Pancreas (tissue), 10 donors: ENCODE measurements at regions not wholly inside any gene's neighbourhood (a gene's known extent, or its start where the extent isn't known, plus 50 kb on each side); places are given as distances from the start of the nearest gene placed in this dataset.
A peak's percentile ranks its signal among the peaks of the same experiment; 100 is the strongest.

ENCODE experiments used
- ATAC-seq, 4 donors: fragments of 200-7000 bp; cut with Tn5 transposase; one replicate each; pipeline versions ENCODE4 v1.8.0 to v1.9.1; 2020; ENCODE audit warnings: mild to moderate bottlenecking in 4 of 4, moderate library complexity in 4 of 4
- DNase-seq, 6 donors: peaks; one replicate each; pipeline ENCODE4 v3.0.0-alpha.2; 2020
- FAIRE-seq: peaks from 2 replicates; lab custom pipeline; 2012; peaks lifted over from hg19 to GRCh38; lab: Jason Lieb, UNC
- H3K27ac ChIP-seq, 4 donors: fragments of 200-600 bp; sonication (generic); 1 replicate in 3 of 4; 2 replicates in 1 of 4; pipeline versions ENCODE4 v1.5.0 to v1.8.0; 2020
- H3K27me3 ChIP-seq, 4 donors: fragments of 200-600 bp; one replicate each; pipeline ENCODE4 v1.8.0; 2021
- H3K36me3 ChIP-seq, 3 donors: fragments of 200-600 bp; sonication (generic) in 1 of 3; one replicate each; pipeline versions ENCODE4 v1.5.0 to v1.8.0; 2020 to 2021
- H3K4me1 ChIP-seq, 3 donors: fragments of 200-600 bp; one replicate each; pipeline ENCODE4 v1.8.0; 2021
- H3K4me3 ChIP-seq, 4 donors: fragments of 200-600 bp; sonication (generic) in 2 of 4; one replicate each; pipeline versions ENCODE4 v1.5.0 to v1.8.0; 2020 to 2021
- H3K9me3 ChIP-seq, 4 donors: fragments of 200-600 bp; one replicate each; pipeline ENCODE4 v1.8.0; 2021
- WGBS, 2 donors: extraction: QIAGEN DNeasy Blood & Tissue Kit; methylation state at CpG; one replicate each; pipeline ENCODE4 v1.1.7; 2013; 5-methylcytosine and 5-hydroxymethylcytosine counted together
- intact Hi-C, 3 donors: fragments of 100-400 bp; cut with DNase I; formaldehyde crosslinking; loops; one replicate each; pipeline versions ENCODE4 v1.11.1 to v1.14.2; 2022
- TF ChIP-seq, protein P1 (sequence below), 4 donors: fragments of 200-600 bp; sonication (generic) in 3 of 4; IDR thresholded peaks; one replicate each; pipeline versions ENCODE4 v1.5.0 to v1.8.0; 2021; ENCODE audit warnings: antibody characterized with exemption in 4 of 4
- donor health status: healthy with polysubstance abuse.
- donor health status: DM: no; HTN: no; CAD: no; lungs with moderate emphysema.
- donor health status: DM: no; HTN: no; CAD: no.
- donor health status: control.
- donor health status: control.
- donor health status: Bipolar disorder and iron deficiency.
- donor health status: DM: yes; HTN: yes; CAD: no.
- donor health status: DM: no; HTN: no; CAD: no.
- donor health status: DM: no; HTN: no; CAD: no.
- donor health status: DM: yes; HTN: yes; CAD: no.

DNA sequence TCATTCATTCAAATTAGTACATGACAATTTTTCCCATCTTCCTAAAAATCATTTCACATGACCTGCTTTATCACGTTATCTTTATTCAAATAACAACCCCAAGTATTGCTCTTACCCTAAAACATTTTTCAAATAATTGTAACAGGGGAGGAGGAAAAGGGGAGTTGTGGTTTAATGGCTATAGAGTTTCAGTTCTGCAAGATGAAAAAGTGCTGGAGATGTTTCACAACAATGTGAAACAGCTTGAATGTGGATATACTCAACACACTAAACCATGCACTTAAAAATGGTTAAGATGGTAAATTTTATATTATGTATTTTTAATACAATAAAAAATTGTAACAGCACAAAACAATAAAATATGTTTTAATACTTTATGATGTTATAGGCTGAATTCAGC lies 161.6 kb upstream of the GUCY1A2 start:
- FAIRE-seq (no peak), DNase-seq (no peak), ATAC-seq (no peak)
- TF ChIP-seq, protein P1, sequence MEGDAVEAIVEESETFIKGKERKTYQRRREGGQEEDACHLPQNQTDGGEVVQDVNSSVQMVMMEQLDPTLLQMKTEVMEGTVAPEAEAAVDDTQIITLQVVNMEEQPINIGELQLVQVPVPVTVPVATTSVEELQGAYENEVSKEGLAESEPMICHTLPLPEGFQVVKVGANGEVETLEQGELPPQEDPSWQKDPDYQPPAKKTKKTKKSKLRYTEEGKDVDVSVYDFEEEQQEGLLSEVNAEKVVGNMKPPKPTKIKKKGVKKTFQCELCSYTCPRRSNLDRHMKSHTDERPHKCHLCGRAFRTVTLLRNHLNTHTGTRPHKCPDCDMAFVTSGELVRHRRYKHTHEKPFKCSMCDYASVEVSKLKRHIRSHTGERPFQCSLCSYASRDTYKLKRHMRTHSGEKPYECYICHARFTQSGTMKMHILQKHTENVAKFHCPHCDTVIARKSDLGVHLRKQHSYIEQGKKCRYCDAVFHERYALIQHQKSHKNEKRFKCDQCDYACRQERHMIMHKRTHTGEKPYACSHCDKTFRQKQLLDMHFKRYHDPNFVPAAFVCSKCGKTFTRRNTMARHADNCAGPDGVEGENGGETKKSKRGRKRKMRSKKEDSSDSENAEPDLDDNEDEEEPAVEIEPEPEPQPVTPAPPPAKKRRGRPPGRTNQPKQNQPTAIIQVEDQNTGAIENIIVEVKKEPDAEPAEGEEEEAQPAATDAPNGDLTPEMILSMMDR (IDR thresholded peaks at IDR 0.05) = no peak
- 46% methylated on average over 1 of the region's 1 CpG for WGBS, 2 donors
- intact Hi-C loops = no loop called here
- Histone ChIP-seq H3K27me3 (no peaks in the 10 kb centered on the region), H3K9me3 (no peaks in the 10 kb centered on the region), H3K4me1 (no peaks in the 10 kb centered on the region), H3K4me3 (no peak overlapping the region), H3K36me3 (no peaks in the 10 kb centered on the region), H3K27ac (no peak overlapping the region)

DNA sequence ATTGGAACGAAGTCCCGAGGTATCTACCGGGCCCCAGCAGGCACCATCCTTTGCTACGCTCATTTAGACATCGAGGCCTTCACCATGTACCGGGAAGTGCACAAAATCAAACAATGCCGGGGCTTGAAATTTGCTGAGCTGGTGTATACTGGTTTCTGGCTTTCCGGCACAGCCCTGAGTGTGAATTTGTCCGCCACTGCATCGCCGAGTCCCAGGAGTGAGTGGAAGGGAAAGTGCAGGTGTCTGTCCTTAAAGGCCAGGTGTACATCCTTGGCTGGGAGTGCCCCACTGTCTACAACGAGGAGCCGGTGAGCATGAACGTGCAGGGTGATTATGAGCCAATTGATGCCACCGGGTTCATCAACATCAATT lies 158.8 kb upstream of the GUCY1A2 start:
- 83 to 88% methylated on average over 15 of the region's 15 CpGs for WGBS, 2 donors
- Histone ChIP-seq H3K27ac (no peak overlapping the region), H3K4me3 (no peak overlapping the region), H3K4me1 (no peaks in the 10 kb centered on the region), H3K9me3 (no peaks in the 10 kb centered on the region), H3K27me3 (no peaks in the 10 kb centered on the region), H3K36me3 (no peaks in the 10 kb centered on the region)
- intact Hi-C loops = no loop called here
- DNase-seq = peak in 1 of 6 donors; percentile 10
- TF ChIP-seq, protein P1 (IDR thresholded peaks at IDR 0.05) = no peak
- no peak for FAIRE-seq
- ATAC-seq = no peak

DNA sequence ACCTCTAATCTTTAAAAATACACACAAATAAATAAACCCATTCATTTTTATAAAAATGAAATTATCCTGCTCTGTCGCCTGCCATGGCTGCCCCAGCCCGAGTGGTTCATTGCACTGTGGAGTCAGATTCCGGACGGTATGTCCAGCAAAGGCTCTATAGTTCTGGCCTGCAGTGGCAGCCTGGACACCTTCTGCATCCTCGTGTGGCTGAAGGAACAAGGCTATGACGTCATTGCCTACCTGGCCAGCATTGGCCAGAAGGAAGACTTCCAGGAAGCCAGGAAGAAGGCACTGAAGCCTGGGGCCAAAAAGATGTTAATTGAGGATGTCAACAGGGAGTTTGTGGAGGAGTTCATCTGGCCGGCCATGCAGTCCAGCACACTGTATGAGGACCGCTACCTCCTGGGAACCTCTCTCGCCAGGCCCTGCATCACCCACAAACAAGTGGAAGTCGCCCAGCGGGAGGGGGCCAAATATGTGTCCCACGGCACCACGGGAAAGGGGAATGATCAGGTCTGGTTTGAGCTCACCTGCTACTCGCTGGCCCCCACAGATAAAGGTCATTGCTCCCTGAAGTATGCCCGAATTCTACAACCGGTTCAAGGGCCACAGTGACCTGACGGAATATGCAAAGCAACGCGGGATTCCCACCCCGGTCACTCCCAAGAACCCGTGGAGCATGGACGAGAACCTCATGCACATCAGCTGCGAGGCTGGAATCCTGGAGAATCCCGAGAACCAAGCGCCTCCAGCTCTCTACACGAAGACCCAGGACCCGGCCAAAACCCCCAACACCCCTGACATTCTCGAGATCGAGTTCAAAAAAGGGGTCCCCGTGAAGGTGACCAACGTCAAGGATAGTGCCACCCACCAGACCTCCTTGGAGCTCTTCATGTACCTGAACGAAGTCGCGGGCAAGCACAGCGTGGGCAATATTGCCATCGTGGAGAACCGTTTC lies 158.2 kb upstream of the GUCY1A2 start:
- FAIRE-seq = no peak
- no peak overlapping the region for H3K27ac ChIP-seq
- no peak for ATAC-seq
- no peaks in the 10 kb centered on the region for H3K4me1 ChIP-seq
- DNase-seq = peak in 2 of 6 donors; percentile 7 to 23
- H3K4me3 ChIP-seq = no peak overlapping the region
- H3K9me3 ChIP-seq = no peaks in the 10 kb centered on the region
- TF ChIP-seq, protein P1 (IDR thresholded peaks at IDR 0.05) = no peak
- H3K36me3 ChIP-seq = no peaks in the 10 kb centered on the region
- intact Hi-C loops = no loop called here
- no peaks in the 10 kb centered on the region for H3K27me3 ChIP-seq
- WGBS, 2 donors = 84 to 92% methylated on average over 37 of the region's 37 CpGs

DNA sequence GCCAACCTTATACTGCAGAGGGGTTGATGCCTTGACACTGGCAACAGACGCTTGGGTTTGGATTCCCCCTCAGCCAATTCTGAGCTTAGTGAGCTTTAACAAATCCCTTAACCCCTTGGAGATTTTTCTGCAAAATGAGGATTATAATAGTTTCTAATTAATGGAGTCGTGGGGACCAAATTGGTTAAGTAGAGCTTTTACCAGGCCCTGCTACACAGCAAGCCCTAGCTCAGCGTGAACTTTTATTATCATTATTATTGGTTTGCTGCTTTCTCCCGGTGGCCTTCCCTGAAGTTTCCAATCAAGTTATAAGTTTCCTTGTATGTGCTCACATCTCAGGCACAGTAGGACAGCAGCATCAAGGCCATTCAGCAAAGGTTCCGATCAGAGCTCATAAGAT lies 156.6 kb upstream of the GUCY1A2 start:
- ATAC-seq (no peak), FAIRE-seq (no peak), DNase-seq (no peak)
- no peaks in the 10 kb centered on the region for H3K9me3 ChIP-seq
- H3K36me3 ChIP-seq = no peaks in the 10 kb centered on the region
- H3K27ac ChIP-seq = no peak overlapping the region
- H3K4me3 ChIP-seq = no peak overlapping the region
- intact Hi-C loops = no loop called here
- H3K27me3 ChIP-seq = no peaks in the 10 kb centered on the region
- no peaks in the 10 kb centered on the region for H3K4me1 ChIP-seq
- WGBS, 2 donors = 68 to 84% methylated on average over 5 of the region's 5 CpGs
- TF ChIP-seq, protein P1 (IDR thresholded peaks at IDR 0.05) = no peak

DNA sequence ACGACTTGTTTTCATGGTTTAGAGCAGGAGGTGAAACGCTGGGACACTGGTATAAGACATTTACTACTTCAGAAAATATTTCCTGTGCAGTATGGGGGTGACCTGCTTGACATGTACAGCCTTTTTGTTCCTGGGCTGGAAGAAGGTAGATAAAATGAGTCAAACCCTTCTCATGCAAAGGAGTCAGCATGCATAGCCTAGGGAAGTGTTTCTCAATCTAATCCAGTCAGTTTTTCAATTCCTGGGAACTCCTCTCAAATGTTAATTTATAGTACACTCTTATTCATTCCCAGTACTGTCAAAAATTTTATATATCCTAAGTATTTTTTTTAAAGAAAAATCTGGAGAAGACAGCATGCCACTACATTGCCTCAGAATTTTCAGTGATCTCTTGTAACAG lies 154.7 kb upstream of the GUCY1A2 start:
- no peak overlapping the region for H3K27ac ChIP-seq
- no peaks in the 10 kb centered on the region for H3K9me3 ChIP-seq
- TF ChIP-seq, protein P1 (IDR thresholded peaks at IDR 0.05) = no peak
- no peaks in the 10 kb centered on the region for H3K4me1 ChIP-seq
- WGBS, 2 donors = 33 to 46% methylated on average over 2 of the region's 2 CpGs
- H3K4me3 ChIP-seq = no peak overlapping the region
- intact Hi-C loops = no loop called here
- DNase-seq = no peak
- H3K27me3 ChIP-seq = no peaks in the 10 kb centered on the region
- no peaks in the 10 kb centered on the region for H3K36me3 ChIP-seq
- no peak for ATAC-seq
- no peak for FAIRE-seq
